ENCODE measurements at regions not wholly inside any gene's neighbourhood (a gene's known extent, or its start where the extent isn't known, plus 50 kb on each side); places are given as distances from the start of the nearest gene placed in this dataset.
"Not testable (repeated sequence)": the region's sequence is repeated elsewhere in the genome, so short reads cannot be mapped to it uniquely, and the experiment has no call there.

GRCh38 chr11:67768001-67768730 is 93.7 kb upstream of the ALDH3B2 start:
- not testable (repeated sequence) for DNase-seq

DNA sequence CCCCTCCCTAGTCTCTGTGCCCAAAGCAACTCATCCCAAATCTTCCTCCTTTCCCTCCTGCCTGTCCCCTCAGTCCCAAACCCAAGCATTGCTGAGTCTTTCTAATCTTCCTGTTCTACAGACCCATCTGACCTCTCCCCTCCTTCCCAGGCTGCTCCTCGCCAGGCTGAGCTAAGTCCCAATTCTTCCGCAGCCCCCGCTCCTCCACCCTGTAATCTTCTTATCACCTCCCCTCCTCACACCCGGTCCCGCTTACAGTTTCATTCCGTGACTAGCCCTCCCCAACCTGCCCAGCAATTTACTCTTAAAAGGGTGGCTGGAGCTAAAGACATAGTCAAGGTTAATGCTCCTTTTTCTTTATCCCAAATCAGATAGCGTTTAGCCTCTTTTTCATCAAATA is 86.8 kb upstream of the ALDH3B2 start:
- DNase-seq = not testable (repeated sequence)

GRCh38 chr11:67759321-67759720 is 84.9 kb upstream of the ALDH3B2 start:
- DNase-seq = not testable (repeated sequence)

DNA sequence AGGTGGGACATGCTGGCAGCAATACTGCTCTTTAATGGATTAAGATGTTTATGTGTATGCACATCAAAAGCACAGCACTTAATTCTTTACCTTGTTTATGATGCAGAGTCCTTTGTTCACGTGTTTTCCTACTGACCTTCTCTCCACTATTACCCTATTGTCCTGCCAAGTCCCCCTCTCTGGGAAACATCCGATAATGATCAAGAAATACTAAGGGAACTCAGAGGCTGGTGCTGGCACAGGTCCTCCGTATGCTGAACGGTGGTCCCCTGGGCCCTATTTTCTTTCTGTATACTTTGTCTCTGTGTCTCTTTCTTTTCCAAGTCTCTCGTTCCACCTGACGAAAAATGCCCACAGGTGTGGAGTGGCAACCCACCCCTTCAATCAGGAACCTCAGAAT is 84.0 kb upstream of the ALDH3B2 start:
- DNase-seq = not testable (repeated sequence)

GRCh38 chr11:67758009-67758408 is 83.6 kb upstream of the ALDH3B2 start:
- DNase-seq = peak; percentile 28

DNA sequence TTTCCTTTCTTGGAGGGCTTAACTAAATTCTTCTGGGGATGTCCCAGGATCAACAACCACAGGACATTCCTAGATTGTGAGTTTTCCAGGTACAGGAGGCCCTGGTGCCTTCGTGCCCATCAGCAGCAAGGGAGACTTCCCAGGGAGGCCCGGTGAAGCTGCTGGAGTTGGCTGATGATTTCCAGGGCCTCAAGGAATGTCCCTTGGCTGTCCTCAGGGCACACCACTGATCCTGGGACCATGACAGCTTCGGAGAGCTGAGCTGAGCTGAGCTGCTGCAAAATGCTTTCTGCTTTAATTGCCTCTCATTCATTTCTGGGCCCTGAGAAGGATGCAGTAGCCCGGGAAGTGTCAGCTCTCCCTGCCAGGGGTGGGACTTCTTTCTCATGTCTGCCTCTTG is 79.4 kb upstream of the ALDH3B2 start:
- not testable (repeated sequence) for DNase-seq

DNA sequence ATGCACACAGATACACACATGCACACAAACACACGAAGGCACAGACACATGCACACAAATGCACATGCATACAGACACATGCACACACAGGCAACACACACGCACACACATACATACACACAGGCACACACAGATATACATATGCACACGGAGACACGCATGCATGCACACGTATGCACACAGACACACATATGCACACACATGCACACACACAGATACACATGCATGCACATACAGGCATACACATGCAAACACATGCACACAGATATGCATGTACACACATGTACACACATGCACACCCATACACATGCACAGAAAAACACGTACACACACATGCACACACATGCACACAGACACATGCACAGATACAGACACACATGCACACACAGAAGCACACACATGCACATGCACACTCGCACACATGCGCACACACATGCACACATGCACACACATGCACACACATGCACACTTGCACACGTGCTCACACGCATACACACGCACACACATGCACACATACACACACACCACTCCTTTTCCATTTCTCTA is 70.8 kb upstream of the ALDH3B2 start:
- no peak for DNase-seq

GRCh38 chr11:67744231-67744630 is 69.8 kb upstream of the ALDH3B2 start:
- not testable (repeated sequence) for DNase-seq

GRCh38 chr11:67738231-67738630 is 63.8 kb upstream of the ALDH3B2 start:
- not testable (repeated sequence) for DNase-seq

DNA sequence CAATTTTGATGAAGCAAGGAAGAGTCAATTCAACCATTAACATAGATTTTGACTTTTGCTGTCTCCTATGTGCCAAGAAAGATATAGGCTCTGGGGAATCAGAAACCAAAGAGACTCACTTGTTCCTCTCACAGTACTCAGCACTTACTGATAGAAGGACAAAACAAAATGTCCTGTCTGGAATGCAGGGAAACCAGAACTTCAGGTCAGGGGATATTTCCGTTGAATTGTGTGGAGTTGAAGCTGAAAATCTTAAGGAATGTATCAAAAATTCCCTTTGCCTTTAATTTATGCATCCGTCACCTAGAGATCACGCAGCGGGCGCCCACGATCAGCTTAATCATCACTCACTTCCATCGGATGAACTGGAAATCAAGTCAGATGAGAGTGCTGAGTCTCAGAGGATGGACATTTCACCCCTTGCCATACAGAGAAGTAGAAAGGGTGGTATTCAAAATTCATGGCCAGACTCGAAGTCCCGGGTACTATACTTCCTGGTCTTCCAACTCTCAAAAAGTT is 63.2 kb upstream of the ALDH3B2 start:
- DNase-seq = not testable (repeated sequence)

- DNase-seq = peak; percentile 19
These were observed 57.8 kb upstream of the ALDH3B2 start for GRCh38 chr11:67732045-67732787.

GRCh38 chr11:67731583-67731982 is 57.2 kb upstream of the ALDH3B2 start:
- no peak for DNase-seq

- not testable (repeated sequence) for DNase-seq
These were observed 53.7 kb upstream of the ALDH3B2 start for GRCh38 chr11:67728163-67728571.

- DNase-seq = not testable (repeated sequence)
These were observed 52.9 kb upstream of the ALDH3B2 start for GRCh38 chr11:67727066-67728040.
